NCI-H2171 (cell line): ENCODE measurements at regions not wholly inside any gene's neighbourhood (a gene's known extent, or its start where the extent isn't known, plus 50 kb on each side); places are given as distances from the start of the nearest gene placed in this dataset.

Source experiments
- DNase-seq: peaks from one replicate; lab custom pipeline; 2025; lab: John Stamatoyannopoulos, UW

- no peak for DNase-seq
Observed at GRCh38 chr6:149184523-149184922, 133.0 kb upstream of the TAB2 start.

GRCh38 chr6:149185799-149186357 lies 131.6 kb upstream of the TAB2 start:
- no peak for DNase-seq

GRCh38 chr6:149186873-149187272 lies 130.6 kb upstream of the TAB2 start:
- no peak for DNase-seq

DNA sequence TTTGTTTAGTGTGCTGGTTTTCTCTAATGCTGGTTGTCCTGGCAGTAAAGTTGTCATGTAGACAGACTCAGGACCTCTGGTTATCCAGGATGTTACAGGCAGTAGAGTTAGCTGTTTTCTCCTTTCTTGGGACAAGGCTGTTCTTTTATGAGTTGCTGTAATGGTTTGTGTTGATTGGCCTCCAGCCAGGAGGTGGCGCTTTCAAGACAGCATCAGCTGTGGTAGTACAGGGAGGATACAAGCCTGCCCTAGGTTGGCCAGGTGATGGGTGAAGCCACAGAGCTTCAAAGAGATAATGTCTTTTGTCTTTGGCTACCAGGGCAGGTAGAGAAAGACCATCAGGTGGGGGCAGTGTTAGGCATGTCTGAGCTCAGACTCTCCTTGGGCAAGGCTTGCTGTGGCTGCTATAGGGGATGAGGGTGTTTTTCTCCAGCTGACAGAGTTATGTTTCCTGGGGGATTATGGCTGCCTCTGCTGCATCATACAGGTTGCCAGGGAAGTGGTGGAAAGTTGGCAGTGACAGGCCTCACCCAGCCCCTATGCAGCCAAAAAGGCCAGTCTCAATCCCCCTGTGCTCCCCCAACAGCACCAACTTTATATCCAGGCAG lies 127.2 kb upstream of the TAB2 start:
- DNase-seq: no peak

GRCh38 chr6:149194820-149195558 lies 122.5 kb upstream of the TAB2 start:
- DNase-seq: no peak

GRCh38 chr6:149196091-149196490 lies 121.4 kb upstream of the TAB2 start:
- DNase-seq: no peak

DNA sequence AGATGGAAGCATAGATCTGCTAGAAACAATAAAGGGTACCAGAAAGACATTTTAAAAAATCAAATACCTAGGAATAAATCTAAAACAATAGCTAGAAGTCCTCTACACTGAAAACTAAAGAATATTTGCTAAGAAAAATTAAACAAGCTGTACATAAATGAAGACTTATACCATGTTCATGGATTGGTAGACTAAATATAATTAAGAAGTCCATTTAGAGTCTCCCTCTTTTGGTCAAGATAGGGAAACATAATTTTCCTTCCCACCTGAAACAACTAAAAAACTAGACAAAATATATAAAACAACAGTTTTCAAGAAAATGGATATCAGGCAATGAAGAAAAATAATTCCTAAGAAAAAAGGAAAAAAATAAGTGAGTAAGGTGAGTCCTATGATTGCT lies 120.0 kb upstream of the TAB2 start:
- no peak for DNase-seq

DNA sequence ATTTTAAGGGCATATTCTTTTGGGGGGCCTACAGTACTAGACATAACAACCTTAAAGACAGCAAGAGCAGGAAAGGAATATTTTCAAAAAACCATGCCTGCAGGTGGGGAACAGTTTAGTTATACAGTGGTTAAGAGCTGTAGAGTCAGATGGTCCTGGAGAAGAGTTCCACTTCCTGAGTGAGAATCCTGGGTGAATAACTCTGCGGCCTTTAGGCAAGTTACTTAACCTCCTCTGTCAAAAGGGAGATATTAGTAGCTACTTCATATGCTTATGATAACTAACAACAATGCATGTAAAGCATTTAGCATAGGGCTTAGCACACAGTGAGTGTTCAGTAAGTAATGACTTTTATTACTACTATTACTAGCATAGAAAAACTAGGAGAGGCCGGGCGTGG lies 119.2 kb upstream of the TAB2 start:
- no peak for DNase-seq

- DNase-seq: peak; percentile 14
Observed at GRCh38 chr6:149200282-149200945, 117.1 kb upstream of the TAB2 start.

DNA sequence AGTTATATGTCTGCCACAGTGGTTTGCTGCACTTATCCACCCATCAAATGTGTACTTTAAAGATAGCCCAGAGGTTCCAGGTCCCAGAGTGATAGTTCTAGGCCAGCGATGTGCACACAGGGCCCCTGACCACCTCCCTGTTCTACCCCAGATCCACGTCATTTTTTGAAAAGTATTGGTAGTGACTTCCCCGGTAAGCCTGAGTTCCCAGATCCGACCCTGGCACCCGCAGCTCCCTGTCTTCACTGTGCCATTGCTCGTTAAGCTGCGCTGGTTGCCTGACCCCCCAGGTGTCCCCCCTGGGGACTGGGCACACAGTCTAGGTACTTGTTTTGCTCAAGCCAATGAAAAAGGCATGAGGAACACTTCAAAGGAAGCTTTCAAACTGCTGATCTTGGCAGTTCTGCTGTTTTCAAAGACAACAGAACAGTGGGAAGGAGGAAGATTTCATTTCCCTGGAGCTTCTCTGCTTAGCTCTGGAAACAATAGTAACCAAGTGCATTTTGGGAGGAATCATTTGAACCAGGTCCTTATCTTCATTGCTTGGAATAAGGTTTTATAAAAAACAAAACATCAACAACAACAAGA lies 116.3 kb upstream of the TAB2 start:
- no peak for DNase-seq

DNA sequence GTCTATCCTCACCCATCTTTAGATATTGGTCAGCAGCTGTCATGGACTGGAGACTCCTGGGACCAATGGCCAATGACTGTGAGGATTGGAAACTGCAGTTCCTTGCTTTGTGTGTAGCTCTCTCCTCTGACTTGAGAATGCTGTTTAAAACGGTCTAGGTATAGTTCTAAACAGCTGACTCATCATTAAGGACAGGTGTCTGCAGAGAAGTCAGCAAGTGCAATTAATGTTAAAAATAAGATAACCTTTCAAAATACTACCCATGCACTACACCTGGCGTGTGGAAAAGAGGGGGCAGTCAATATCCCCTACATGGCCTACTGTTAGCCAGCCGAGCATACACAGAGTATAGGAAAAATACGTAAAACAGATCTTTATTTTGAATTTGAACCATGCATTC lies 115.4 kb upstream of the TAB2 start:
- DNase-seq: no peak

DNA sequence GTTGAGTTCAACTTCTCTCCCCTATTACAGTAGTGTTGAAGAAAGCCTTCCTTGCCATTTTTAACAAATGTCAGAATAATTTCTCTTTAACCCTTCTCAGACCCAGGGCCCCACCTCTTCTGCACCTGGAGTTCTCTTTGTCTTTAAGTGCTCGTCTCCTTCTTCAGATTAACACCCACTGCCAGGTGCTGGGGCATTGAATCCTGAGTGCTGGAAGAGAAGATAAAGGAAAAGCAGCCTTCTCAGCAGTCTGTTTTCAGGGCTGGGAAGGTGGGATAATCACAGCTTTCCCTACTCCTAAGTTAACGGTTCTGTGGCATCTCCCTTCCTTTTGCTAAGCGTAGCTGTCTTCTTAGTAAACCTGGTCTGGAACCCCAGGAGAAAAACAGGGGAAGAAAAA lies 114.6 kb upstream of the TAB2 start:
- DNase-seq: no peak

- no peak for DNase-seq
Observed at GRCh38 chr6:149203509-149203908, 114.0 kb upstream of the TAB2 start.

GRCh38 chr6:149208134-149208601 lies 109.3 kb upstream of the TAB2 start:
- no peak for DNase-seq

DNA sequence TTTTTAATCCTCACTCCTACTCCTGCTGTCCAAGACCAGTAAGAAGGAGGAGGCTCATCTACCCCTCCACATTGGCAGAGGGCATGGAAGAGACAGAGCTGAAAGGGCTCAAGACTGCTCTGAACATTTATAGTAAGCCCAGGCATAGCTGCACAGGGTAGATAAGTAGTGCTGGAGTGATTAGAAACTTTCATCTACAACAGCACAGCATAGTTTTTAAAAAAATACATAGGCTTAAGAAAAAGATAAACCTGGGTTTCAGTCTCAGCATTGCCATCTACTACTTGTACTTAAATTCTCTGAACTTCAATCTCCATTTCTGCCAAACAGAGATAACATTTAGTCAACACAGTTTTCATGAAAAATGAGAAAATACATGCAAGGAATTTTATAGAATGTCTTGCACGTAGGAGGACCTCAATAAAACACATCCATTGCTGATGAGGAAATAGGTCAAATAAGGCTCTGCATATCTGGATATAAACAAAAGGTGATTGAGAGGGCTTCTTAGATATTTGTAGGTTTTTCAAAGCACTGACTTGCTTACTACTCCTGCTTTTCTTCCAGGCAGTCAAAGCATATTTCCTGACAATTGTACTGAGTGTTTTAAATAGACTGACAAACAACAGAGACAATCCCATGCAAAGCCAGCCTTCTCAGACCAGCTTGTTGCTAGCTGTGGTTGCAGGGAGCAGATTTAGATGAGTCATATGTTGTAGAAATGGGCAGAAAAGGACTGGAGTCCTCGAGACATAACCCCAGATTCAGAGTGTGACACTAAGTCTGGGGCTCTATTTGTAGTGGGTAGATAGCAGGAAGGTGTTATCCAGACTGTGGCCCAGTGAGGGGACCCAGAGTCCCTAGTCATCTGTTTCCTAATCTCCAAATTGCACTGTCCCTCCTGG lies 107.4 kb upstream of the TAB2 start:
- no peak for DNase-seq

DNA sequence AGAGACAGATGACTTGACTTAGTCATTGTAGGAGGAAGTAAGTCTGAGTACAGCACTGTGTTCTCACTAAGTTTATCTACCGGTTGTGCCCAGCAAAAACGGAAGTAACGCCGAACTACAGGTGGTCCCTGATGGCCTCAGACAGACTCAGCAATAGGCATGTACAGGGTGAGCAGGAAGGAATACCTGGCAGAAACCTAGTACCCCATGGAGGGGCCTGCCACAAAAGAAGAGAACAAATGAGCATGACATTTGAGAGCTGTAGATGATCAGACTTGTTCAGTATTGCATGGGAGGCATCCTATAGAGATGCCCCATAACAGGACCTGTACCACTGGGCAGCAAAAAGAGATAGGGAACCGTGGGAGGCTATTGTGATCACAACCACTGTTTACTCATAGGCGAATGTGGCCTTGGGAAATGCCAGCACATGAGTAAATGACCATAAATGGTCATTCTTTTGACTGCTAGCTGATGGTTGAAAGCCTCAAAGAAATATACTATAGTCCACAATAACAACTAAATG lies 106.4 kb upstream of the TAB2 start:
- no peak for DNase-seq

DNA sequence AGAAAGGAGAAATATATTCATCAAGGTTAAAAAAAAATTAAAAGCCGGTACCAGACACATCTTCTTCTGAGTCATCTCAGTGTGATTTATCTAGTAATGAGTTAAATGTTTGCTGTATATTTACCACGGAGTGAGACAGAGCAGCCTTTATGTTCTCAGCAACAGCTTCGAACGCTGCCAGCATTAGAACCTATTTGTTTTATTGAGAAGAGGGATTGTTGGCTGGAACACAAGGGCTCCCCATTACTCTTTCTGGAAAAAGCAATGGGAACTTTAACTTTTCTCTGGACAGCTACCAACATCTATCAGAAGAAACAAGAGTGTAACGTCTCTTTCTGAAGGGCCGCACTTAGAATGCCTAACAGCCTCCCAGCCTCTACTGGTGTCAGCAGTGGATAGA lies 105.3 kb upstream of the TAB2 start:
- no peak for DNase-seq

- no peak for DNase-seq
Observed at GRCh38 chr6:149212892-149213801, 104.4 kb upstream of the TAB2 start.

DNA sequence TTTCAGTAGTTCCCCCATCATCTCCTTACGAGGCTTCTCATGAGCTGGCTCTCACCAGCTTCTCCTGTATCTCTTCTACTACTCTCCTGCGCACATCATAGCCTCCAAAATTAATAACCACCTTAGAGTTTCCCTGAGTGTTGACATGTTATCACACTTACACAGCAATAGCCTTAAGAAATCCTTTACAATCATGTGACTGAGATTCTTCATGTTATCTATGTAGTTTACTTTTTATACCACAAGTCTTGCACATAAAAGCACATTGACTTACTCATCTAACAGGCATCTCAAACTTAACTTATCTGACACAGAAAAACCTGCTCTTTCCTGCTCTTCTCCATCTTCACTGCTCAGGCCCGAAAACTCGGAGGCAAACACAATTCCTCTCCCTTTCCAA lies 103.7 kb upstream of the TAB2 start:
- no peak for DNase-seq

DNA sequence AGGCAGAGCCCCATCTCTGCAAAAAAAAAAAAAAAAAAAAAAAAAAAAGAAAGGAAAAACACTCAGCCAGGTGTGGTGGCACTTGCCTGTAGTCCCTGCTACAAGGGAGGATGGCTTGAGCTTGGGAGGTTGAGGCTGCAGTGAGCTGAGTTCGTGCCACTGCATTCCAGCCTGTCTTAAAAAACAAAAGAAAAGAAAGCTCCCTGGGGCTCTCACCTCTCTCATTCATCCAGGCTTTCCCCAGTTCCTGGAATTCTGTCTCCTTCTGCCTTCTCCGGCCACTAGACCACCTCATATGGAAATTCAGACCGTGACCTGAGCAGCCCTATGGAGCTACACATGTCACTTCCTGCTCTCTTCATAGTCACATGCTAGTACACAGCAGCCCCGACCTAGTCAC lies 101.1 kb upstream of the TAB2 start:
- no peak for DNase-seq
